Activated naive CD4-positive, alpha-beta T cell treated with anti-CD3 and anti-CD28 coated beads, Interleukin-2, amount 10 ng/mL, durations not matched to agents 7 days and 5 days (primary cell): ENCODE measurements at regions not wholly inside any gene's neighbourhood (a gene's known extent, or its start where the extent isn't known, plus 50 kb on each side); places are given as distances from the start of the nearest gene placed in this dataset.
"Not testable (repeated sequence)": the region's sequence is repeated elsewhere in the genome, so short reads cannot be mapped to it uniquely, and the experiment has no call there.

ENCODE experiments used
- CTCF ChIA-PET: fragments of 350-600 bp; sonication (Branson Sonifier 250); formaldehyde crosslinking; loops from one replicate; lab custom pipeline; 2021; ENCODE audit warnings: antibody characterized with exemption; lab: Charles Lee
- DNase-seq: peaks from one replicate; pipeline ENCODE4 v3.0.0-alpha.2; 2020
- H3K27ac Mint-ChIP-seq: one replicate; pipeline ENCODE4 v1.8.0; 2021; ENCODE audit warnings: mild to moderate bottlenecking, moderate library complexity, mixed read lengths
- H3K27me3 Mint-ChIP-seq: one replicate; pipeline ENCODE4 v1.8.0; 2021; ENCODE audit warnings: mild to moderate bottlenecking, mixed read lengths
- H3K36me3 Mint-ChIP-seq: one replicate; pipeline ENCODE4 v1.8.0; 2021; ENCODE audit warnings: mixed read lengths
- H3K4me1 Mint-ChIP-seq: one replicate; pipeline ENCODE4 v1.8.0; 2021; ENCODE audit warnings: mixed read lengths
- H3K4me3 Mint-ChIP-seq: one replicate; pipeline ENCODE4 v1.8.0; 2021; ENCODE audit warnings: mild to moderate bottlenecking, moderate library complexity, mixed read lengths
- H3K9me3 Mint-ChIP-seq: one replicate; pipeline ENCODE4 v1.8.0; 2021; ENCODE audit warnings: mixed read lengths

GRCh38 chr3:176167272-176167671 lies 1030.0 kb downstream of the TBL1XR1 start:
- CTCF ChIA-PET: no interaction called here
- peaks cover 14% of the 10 kb centered on the region for H3K9me3 Mint-ChIP-seq
- H3K4me1 Mint-ChIP-seq: no peaks in the 10 kb centered on the region
- H3K27ac Mint-ChIP-seq: no peak overlapping the region
- DNase-seq: no peak
- no peaks in the 10 kb centered on the region for H3K36me3 Mint-ChIP-seq
- no peaks in the 10 kb centered on the region for H3K27me3 Mint-ChIP-seq
- no peak overlapping the region for H3K4me3 Mint-ChIP-seq

- no peak for DNase-seq
- CTCF ChIA-PET: no interaction called here
- Mint-ChIP-seq H3K27me3 (no peaks in the 10 kb centered on the region), H3K4me3 (no peak overlapping the region), H3K4me1 (no peaks in the 10 kb centered on the region), H3K9me3 (peaks cover 26% of the 10 kb centered on the region), H3K36me3 (no peaks in the 10 kb centered on the region), H3K27ac (no peak overlapping the region)
Observed at GRCh38 chr3:176160997-176161396, 1036.3 kb downstream of the TBL1XR1 start.

- H3K27ac Mint-ChIP-seq: no peak overlapping the region
- H3K9me3 Mint-ChIP-seq: peaks cover 22% of the 10 kb centered on the region
- no peaks in the 10 kb centered on the region for H3K27me3 Mint-ChIP-seq
- H3K36me3 Mint-ChIP-seq: no peaks in the 10 kb centered on the region
- H3K4me1 Mint-ChIP-seq: no peaks in the 10 kb centered on the region
- DNase-seq: no peak
- CTCF ChIA-PET: no interaction called here
- H3K4me3 Mint-ChIP-seq: no peak overlapping the region
Observed at GRCh38 chr3:176159796-176160195, 1037.5 kb downstream of the TBL1XR1 start.

GRCh38 chr3:176155012-176155411 lies 1042.3 kb downstream of the TBL1XR1 start:
- no peaks in the 10 kb centered on the region for H3K4me1 Mint-ChIP-seq
- DNase-seq: no peak
- no peak overlapping the region for H3K4me3 Mint-ChIP-seq
- H3K27me3 Mint-ChIP-seq: no peaks in the 10 kb centered on the region
- H3K27ac Mint-ChIP-seq: no peak overlapping the region
- no peaks in the 10 kb centered on the region for H3K36me3 Mint-ChIP-seq
- peaks cover 8% of the 10 kb centered on the region for H3K9me3 Mint-ChIP-seq
- CTCF ChIA-PET: no interaction called here

- no peaks in the 10 kb centered on the region for H3K27me3 Mint-ChIP-seq
- H3K9me3 Mint-ChIP-seq: peaks cover 3% of the 10 kb centered on the region
- H3K36me3 Mint-ChIP-seq: no peaks in the 10 kb centered on the region
- CTCF ChIA-PET: no interaction called here
- H3K4me1 Mint-ChIP-seq: no peaks in the 10 kb centered on the region
- no peak overlapping the region for H3K4me3 Mint-ChIP-seq
- DNase-seq: no peak
- no peak overlapping the region for H3K27ac Mint-ChIP-seq
Observed at GRCh38 chr3:176149567-176149966, 1047.7 kb downstream of the TBL1XR1 start.

GRCh38 chr3:176147251-176147650 lies 1050.0 kb downstream of the TBL1XR1 start:
- Mint-ChIP-seq H3K36me3 (no peaks in the 10 kb centered on the region), H3K27ac (no peak overlapping the region), H3K4me3 (no peak overlapping the region), H3K4me1 (no peaks in the 10 kb centered on the region), H3K27me3 (no peaks in the 10 kb centered on the region), H3K9me3 (no peaks in the 10 kb centered on the region)
- no peak for DNase-seq
- CTCF ChIA-PET: no interaction called here

- Mint-ChIP-seq H3K36me3 (no peaks in the 10 kb centered on the region), H3K9me3 (no peaks in the 10 kb centered on the region), H3K4me3 (no peak overlapping the region), H3K27ac (no peak overlapping the region), H3K27me3 (no peaks in the 10 kb centered on the region), H3K4me1 (no peaks in the 10 kb centered on the region)
- DNase-seq: no peak
- CTCF ChIA-PET: interaction anchor here (0.7 kb wide), 1 partner anchor 77 kb away, joined by 3 read pairs; no protein-coding TSS in a partner anchor
Observed at GRCh38 chr3:176141837-176142236, 1055.4 kb downstream of the TBL1XR1 start.

GRCh38 chr3:176120507-176120906 lies 1076.8 kb downstream of the TBL1XR1 start:
- H3K9me3 Mint-ChIP-seq: peaks cover 8% of the 10 kb centered on the region
- CTCF ChIA-PET: no interaction called here
- no peaks in the 10 kb centered on the region for H3K36me3 Mint-ChIP-seq
- H3K27me3 Mint-ChIP-seq: no peaks in the 10 kb centered on the region
- no peaks in the 10 kb centered on the region for H3K4me1 Mint-ChIP-seq
- no peak overlapping the region for H3K27ac Mint-ChIP-seq
- no peak for DNase-seq
- no peak overlapping the region for H3K4me3 Mint-ChIP-seq

GRCh38 chr3:176119826-176120225 lies 1077.5 kb downstream of the TBL1XR1 start:
- Mint-ChIP-seq H3K27ac (no peak overlapping the region), H3K27me3 (no peaks in the 10 kb centered on the region), H3K4me3 (no peak overlapping the region), H3K36me3 (no peaks in the 10 kb centered on the region), H3K4me1 (no peaks in the 10 kb centered on the region), H3K9me3 (peaks cover 8% of the 10 kb centered on the region)
- DNase-seq: no peak
- CTCF ChIA-PET: no interaction called here

- CTCF ChIA-PET: no interaction called here
- Mint-ChIP-seq H3K27ac (no peak overlapping the region), H3K27me3 (no peaks in the 10 kb centered on the region), H3K36me3 (no peaks in the 10 kb centered on the region), H3K9me3 (no peaks in the 10 kb centered on the region), H3K4me1 (no peaks in the 10 kb centered on the region), H3K4me3 (no peak overlapping the region)
- no peak for DNase-seq
Observed at GRCh38 chr3:176106380-176106779, 1090.9 kb downstream of the TBL1XR1 start.

- Mint-ChIP-seq H3K27ac (no peak overlapping the region), H3K27me3 (no peaks in the 10 kb centered on the region), H3K4me1 (no peaks in the 10 kb centered on the region), H3K9me3 (peaks cover 7% of the 10 kb centered on the region), H3K36me3 (no peaks in the 10 kb centered on the region), H3K4me3 (no peak overlapping the region)
- CTCF ChIA-PET: no interaction called here
- DNase-seq: no peak
Observed at GRCh38 chr3:176097027-176097426, 1100.3 kb downstream of the TBL1XR1 start.

GRCh38 chr3:176093892-176094291 lies 1103.4 kb downstream of the TBL1XR1 start:
- H3K27ac Mint-ChIP-seq, DNase-seq, H3K9me3 Mint-ChIP-seq, H3K4me1 Mint-ChIP-seq, CTCF ChIA-PET, H3K36me3 Mint-ChIP-seq, H3K27me3 Mint-ChIP-seq, H3K4me3 Mint-ChIP-seq: not testable (repeated sequence)

GRCh38 chr3:176090727-176091126 lies 1106.6 kb downstream of the TBL1XR1 start:
- CTCF ChIA-PET: no interaction called here
- Mint-ChIP-seq H3K4me1 (no peaks in the 10 kb centered on the region), H3K4me3 (no peak overlapping the region), H3K27me3 (no peaks in the 10 kb centered on the region), H3K36me3 (no peaks in the 10 kb centered on the region), H3K27ac (no peak overlapping the region), H3K9me3 (peaks cover 12% of the 10 kb centered on the region)
- DNase-seq: no peak

- Mint-ChIP-seq H3K4me1 (no peaks in the 10 kb centered on the region), H3K9me3 (peaks cover 8% of the 10 kb centered on the region), H3K27ac (no peak overlapping the region), H3K27me3 (no peaks in the 10 kb centered on the region), H3K4me3 (no peak overlapping the region), H3K36me3 (no peaks in the 10 kb centered on the region)
- no peak for DNase-seq
- CTCF ChIA-PET: no interaction called here
Observed at GRCh38 chr3:176088962-176089383, 1108.3 kb downstream of the TBL1XR1 start.

- Mint-ChIP-seq H3K9me3 (peaks cover 6% of the 10 kb centered on the region), H3K36me3 (no peaks in the 10 kb centered on the region), H3K4me3 (no peak overlapping the region), H3K27me3 (no peaks in the 10 kb centered on the region), H3K27ac (no peak overlapping the region), H3K4me1 (no peaks in the 10 kb centered on the region)
- DNase-seq: no peak
- CTCF ChIA-PET: no interaction called here
Observed at GRCh38 chr3:176087066-176087697, 1110.1 kb downstream of the TBL1XR1 start.
